ENCODE measurements at regions not wholly inside any gene's neighbourhood (a gene's known extent, or its start where the extent isn't known, plus 50 kb on each side); places are given as distances from the start of the nearest gene placed in this dataset.

DNA sequence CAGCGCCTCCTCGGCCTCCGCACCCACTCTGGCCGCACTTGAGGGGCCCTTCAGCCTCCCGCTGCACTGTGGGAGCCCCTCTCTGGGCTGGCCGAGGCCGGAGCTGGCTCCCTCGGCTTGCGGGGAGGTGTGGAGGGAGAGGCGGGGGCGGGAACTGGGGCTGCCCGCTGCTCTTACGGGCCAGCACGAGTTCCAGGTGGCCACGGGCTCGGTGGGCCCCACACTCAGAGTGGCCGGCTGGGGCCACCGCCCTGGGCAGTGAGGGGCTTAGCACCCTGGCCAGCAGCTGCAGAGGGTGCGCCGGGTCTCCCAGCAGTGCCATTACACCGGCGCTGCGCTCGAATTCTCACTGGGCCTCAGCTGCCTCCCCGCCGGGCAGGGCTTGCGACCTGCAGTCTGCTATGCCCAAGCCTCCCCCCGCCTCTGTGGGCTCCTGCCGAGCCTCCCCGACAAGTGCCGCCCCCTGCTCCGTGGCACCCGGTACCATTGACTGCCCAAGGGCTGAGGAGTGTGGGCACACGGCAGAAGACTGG is 167.1 kb upstream of the PLSCR5 start:
- no peak for ATAC-seq
- Histone ChIP-seq H3K4me2 (ENCODE audit: low read length) (no peak overlapping the region), H3K9me3 (ENCODE audit: control insufficient read depth in 1 of 2, insufficient read depth in 1 of 2, low read depth in 1 of 2, low read length in 2 of 2) (no peaks in the 10 kb centered on the region), H3K27me3 (ENCODE audit: insufficient read depth, low read length) (no peaks in the 10 kb centered on the region), H3K9ac (ENCODE audit: low read length) (no peak overlapping the region), H4K20me1 (ENCODE audit: insufficient read depth) (no peaks in the 10 kb centered on the region), H2AFZ (ENCODE audit: low read depth, low read length, poor library complexity, severe bottlenecking) (no peak overlapping the region), H3K4me3 (replicated peaks in 1 of 2; ENCODE audit: low read depth in 1 of 2, low read length in 2 of 2) (no peak overlapping the region), H3K4me1 (ENCODE audit: control insufficient read depth in 1 of 2, insufficient read depth in 2 of 2, low read length in 2 of 2) (no peaks in the 10 kb centered on the region), H3K36me3 (ENCODE audit: control insufficient read depth in 1 of 2, insufficient read depth in 2 of 2, low read length in 2 of 2) (no peaks in the 10 kb centered on the region), H3K27ac (ENCODE audit: low read depth, low read length) (no peak overlapping the region), H3K79me2 (ENCODE audit: insufficient read depth, low read length) (no peaks in the 10 kb centered on the region), H3K9me2 (ENCODE audit: insufficient read depth) (no peaks in the 10 kb centered on the region)
- no TSS peak for BruUV-seq (replicated peaks)
- RAD21 ChIA-PET (ENCODE audit: low non-redundant PET in 1 of 2, low total read pairs in 2 of 2, uncharacterized antibody in 2 of 2, unreplicated experiment in 2 of 2): no interaction called here
- TF ChIP-seq ZFX (IDR thresholded peaks at IDR 0.05) (no peak), JUND (IDR thresholded peaks at IDR 0.05) (no peak), EZH2 (IDR thresholded peaks at IDR 0.05) (no peak)
- CTCF ChIA-PET: no interaction called here
- intact Hi-C loops (cut with micrococcal nuclease): no loop called here
- POLR2A ChIA-PET: no interaction called here
- DNase-seq (ENCODE audit: low read depth, low spot score): no peak

DNA sequence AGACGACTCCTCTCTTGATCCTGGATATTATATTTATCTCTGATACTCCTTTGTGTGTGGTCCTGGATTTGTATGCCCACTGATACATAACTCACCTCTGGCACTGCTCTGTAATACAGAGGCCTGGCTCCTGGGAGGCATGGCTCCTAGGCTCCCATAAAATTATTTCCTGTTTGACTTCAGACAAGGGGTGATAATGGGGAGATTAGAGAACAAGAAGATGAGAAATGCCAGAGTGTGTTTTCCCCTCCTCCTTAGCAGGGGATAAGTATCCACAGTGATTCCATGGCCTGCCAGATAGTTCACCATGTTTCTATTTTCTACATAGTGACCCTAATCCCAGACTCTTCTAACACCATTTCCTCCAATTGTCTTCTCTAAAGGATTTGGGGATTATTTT is 165.7 kb upstream of the PLSCR5 start:
- ATAC-seq: no peak
- Histone ChIP-seq H3K9ac (ENCODE audit: low read length) (no peak overlapping the region), H3K9me3 (ENCODE audit: control insufficient read depth in 1 of 2, insufficient read depth in 1 of 2, low read depth in 1 of 2, low read length in 2 of 2) (no peaks in the 10 kb centered on the region), H3K36me3 (ENCODE audit: control insufficient read depth in 1 of 2, insufficient read depth in 2 of 2, low read length in 2 of 2) (no peaks in the 10 kb centered on the region), H4K20me1 (ENCODE audit: insufficient read depth) (no peaks in the 10 kb centered on the region), H3K4me3 (replicated peaks in 1 of 2; ENCODE audit: low read depth in 1 of 2, low read length in 2 of 2) (no peak overlapping the region), H2AFZ (ENCODE audit: low read depth, low read length, poor library complexity, severe bottlenecking) (no peak overlapping the region), H3K27ac (ENCODE audit: low read depth, low read length) (no peak overlapping the region), H3K27me3 (ENCODE audit: insufficient read depth, low read length) (no peaks in the 10 kb centered on the region), H3K9me2 (ENCODE audit: insufficient read depth) (no peaks in the 10 kb centered on the region), H3K4me1 (ENCODE audit: control insufficient read depth in 1 of 2, insufficient read depth in 2 of 2, low read length in 2 of 2) (no peaks in the 10 kb centered on the region), H3K79me2 (ENCODE audit: insufficient read depth, low read length) (no peaks in the 10 kb centered on the region), H3K4me2 (ENCODE audit: low read length) (no peak overlapping the region)
- TF ChIP-seq EZH2phosphoT487 (IDR thresholded peaks at IDR 0.05; ENCODE audit: borderline replicate concordance): no peak
- CTCF ChIA-PET: no interaction called here
- intact Hi-C loops (cut with micrococcal nuclease): no loop called here
- no peak for DNase-seq (ENCODE audit: low read depth, low spot score)
- POLR2A ChIA-PET: no interaction called here
- RAD21 ChIA-PET (ENCODE audit: low non-redundant PET in 1 of 2, low total read pairs in 2 of 2, uncharacterized antibody in 2 of 2, unreplicated experiment in 2 of 2): no interaction called here
- BruUV-seq (replicated peaks): no TSS peak

- no peak overlapping the region for H3K9ac ChIP-seq (ENCODE audit: low read length)
- no peaks in the 10 kb centered on the region for H3K4me1 ChIP-seq (ENCODE audit: control insufficient read depth in 1 of 2, insufficient read depth in 2 of 2, low read length in 2 of 2)
- H3K36me3 ChIP-seq (ENCODE audit: control insufficient read depth in 1 of 2, insufficient read depth in 2 of 2, low read length in 2 of 2): no peaks in the 10 kb centered on the region
- ChIA-PET POLR2A (no interaction called here), RAD21 (ENCODE audit: low non-redundant PET in 1 of 2, low total read pairs in 2 of 2, uncharacterized antibody in 2 of 2, unreplicated experiment in 2 of 2) (no interaction called here), CTCF (no interaction called here)
- BruUV-seq (replicated peaks): no TSS peak
- no peak overlapping the region for H3K4me3 ChIP-seq (replicated peaks in 1 of 2; ENCODE audit: low read depth in 1 of 2, low read length in 2 of 2)
- H3K9me2 ChIP-seq (ENCODE audit: insufficient read depth): no peaks in the 10 kb centered on the region
- DNase-seq (ENCODE audit: low read depth, low spot score) (no peak), ATAC-seq (no peak)
- intact Hi-C loops (cut with micrococcal nuclease): no loop called here
- H3K9me3 ChIP-seq (ENCODE audit: control insufficient read depth in 1 of 2, insufficient read depth in 1 of 2, low read depth in 1 of 2, low read length in 2 of 2): no peaks in the 10 kb centered on the region
- no peaks in the 10 kb centered on the region for H3K27me3 ChIP-seq (ENCODE audit: insufficient read depth, low read length)
- H3K27ac ChIP-seq (ENCODE audit: low read depth, low read length): no peak overlapping the region
- no peaks in the 10 kb centered on the region for H4K20me1 ChIP-seq (ENCODE audit: insufficient read depth)
- H3K4me2 ChIP-seq (ENCODE audit: low read length): no peak overlapping the region
- no peak overlapping the region for H2AFZ ChIP-seq (ENCODE audit: low read depth, low read length, poor library complexity, severe bottlenecking)
- no peaks in the 10 kb centered on the region for H3K79me2 ChIP-seq (ENCODE audit: insufficient read depth, low read length)
- TF ChIP-seq RAD21 (IDR thresholded peaks at IDR 0.05; ENCODE audit: low read depth): no peak
- TF ChIP-seq ATF3 (IDR thresholded peaks at IDR 0.05): no peak
- TF ChIP-seq EZH2 (IDR thresholded peaks at IDR 0.05): no peak
- TF ChIP-seq SP1 (IDR thresholded peaks at IDR 0.05; ENCODE audit: low read depth): no peak
- TF ChIP-seq SRF (IDR thresholded peaks at IDR 0.05; ENCODE audit: low read depth): no peak
- TF ChIP-seq ELF1 (IDR thresholded peaks at IDR 0.05; ENCODE audit: borderline replicate concordance, low read depth): no peak
- TF ChIP-seq ZBTB33 (IDR thresholded peaks at IDR 0.05; ENCODE audit: extremely low read depth, insufficient replicate concordance, low read length): no peak
- no peak for TF ChIP-seq TCF7L2 (IDR thresholded peaks at IDR 0.05; ENCODE audit: borderline replicate concordance, extremely low read depth, insufficient read depth, insufficient read length)
- no peak for TF ChIP-seq JUND (IDR thresholded peaks at IDR 0.05)
- no peak for TF ChIP-seq YY1 (IDR thresholded peaks at IDR 0.05; ENCODE audit: extremely low read depth, insufficient replicate concordance, low read depth, low read length)
- no peak for TF ChIP-seq EGR1 (IDR thresholded peaks at IDR 0.05; ENCODE audit: low read depth)
- no peak for TF ChIP-seq CEBPB (IDR thresholded peaks at IDR 0.05; ENCODE audit: low read depth)
Measured at GRCh38 chr3:146770301-146770700, 165.2 kb upstream of the PLSCR5 start.
